Spleen (tissue), 11 donors: ENCODE measurements at regions not wholly inside any gene's neighbourhood (a gene's known extent, or its start where the extent isn't known, plus 50 kb on each side); places are given as distances from the start of the nearest gene placed in this dataset.

Experiments used
- DNase-seq: peaks from one replicate; pipeline ENCODE4 v3.0.0-alpha.2; 2020
- H3K27ac ChIP-seq, 8 donors: fragments of 200-600 bp; sonication (generic) in 7 of 8; 1 replicate in 4 of 8; 2 replicates in 4 of 8; pipeline versions ENCODE4 v1.5.0 to v1.8.0; 2016 to 2021; ENCODE audit warnings: inconsistent platforms in 4 of 8, mild to moderate bottlenecking in 4 of 8, moderate library complexity in 1 of 8
- H3K27me3 ChIP-seq, 7 donors: fragments of 200-600 bp; sonication (generic) in 6 of 7; replicated peaks in 1 of 7; 1 replicate in 4 of 7; 2 replicates in 3 of 7; pipeline versions ENCODE4 v1.5.0 to v1.8.0; 2016 to 2021; ENCODE audit warnings: inconsistent platforms in 3 of 7, mild to moderate bottlenecking in 1 of 7
- H3K36me3 ChIP-seq, 6 donors: fragments of 200-600 bp; sonication (generic) in 5 of 6; 1 replicate in 4 of 6; 2 replicates in 2 of 6; pipeline versions ENCODE4 v1.5.0 to v1.8.0; 2016 to 2021; ENCODE audit warnings: inconsistent platforms in 2 of 6
- H3K4me1 ChIP-seq, 6 donors: fragments of 200-600 bp; sonication (generic) in 5 of 6; 1 replicate in 3 of 6; 2 replicates in 3 of 6; pipeline versions ENCODE4 v1.5.0 to v1.8.0; 2016 to 2021; ENCODE audit warnings: inconsistent platforms in 3 of 6
- H3K4me3 ChIP-seq, 8 donors: fragments of 200-600 bp; sonication (generic) in 7 of 8; 1 replicate in 4 of 8; 2 replicates in 4 of 8; pipeline versions ENCODE4 v1.5.0 to v1.8.0; 2016 to 2021; ENCODE audit warnings: inconsistent platforms in 4 of 8, mild to moderate bottlenecking in 4 of 8, moderate library complexity in 2 of 8
- H3K9me3 ChIP-seq, 8 donors: fragments of 200-600 bp; sonication (generic) in 7 of 8; 1 replicate in 4 of 8; 2 replicates in 4 of 8; pipeline versions ENCODE4 v1.5.0 to v1.8.0; 2016 to 2021; ENCODE audit warnings: inconsistent platforms in 4 of 8
- CTCF ChIP-seq, 11 experiments: fragments of 200-600 bp in 7 of 11; fragments of 450-650 bp in 4 of 11; sonication (generic) in 4 of 11; IDR thresholded peaks in 8 of 11; conservative IDR thresholded peaks in 3 of 11; 1 replicate in 7 of 11; 2 replicates in 4 of 11; pipeline versions ENCODE4 v1.4.0 to v1.8.0; 2016 to 2021; ENCODE audit warnings: antibody characterized with exemption in 11 of 11, inconsistent platforms in 4 of 11, mild to moderate bottlenecking in 1 of 11
- POLR2A ChIP-seq, 3 donors: fragments of 450-650 bp; IDR thresholded peaks; one replicate each; pipeline ENCODE4 v1.5.1; 2017; ENCODE audit warnings: antibody characterized with exemption in 3 of 3, mild to moderate bottlenecking in 1 of 3
- POLR2AphosphoS5 ChIP-seq, 3 donors: sonication (generic); formaldehyde crosslinking; IDR thresholded peaks; one replicate each; pipeline ENCODE4 v1.5.1; 2017; ENCODE audit warnings: antibody characterized with exemption in 3 of 3
- WGBS, 5 donors: extraction: QIAGEN DNeasy Blood & Tissue Kit in 3 of 5; methylation state at CpG; one replicate each; pipeline versions ENCODE4 v1.1.5 to v1.1.7; 2013 to 2018; 5-methylcytosine and 5-hydroxymethylcytosine counted together
- intact Hi-C: fragments of 100-400 bp; cut with DNase I; formaldehyde crosslinking; loops from one replicate; pipeline ENCODE4 v1.15.0; 2023; ENCODE audit warnings: low total_unique reads
- donor health status: healthy with polysubstance abuse.
- donor health status: DM: no; HTN: no; CAD: no; lungs with moderate emphysema.
- donor health status: DM: no; HTN: no; CAD: no.
- donor health status: Bipolar disorder and iron deficiency.
- donor health status: healthy.
- donor health status: DM: no; HTN: no; CAD: no.
- donor health status: DM: yes; HTN: yes; CAD: no.

GRCh38 chr2:155645791-155646190, 686.7 kb downstream of the NR4A2 start:
- H3K36me3 ChIP-seq = no peaks in the 10 kb centered on the region
- TF ChIP-seq POLR2A (IDR thresholded peaks at IDR 0.05) (no peak), POLR2AphosphoS5 (IDR thresholded peaks at IDR 0.05) (no peak), CTCF (IDR thresholded peaks at IDR 0.05 in 8 of 11, conservative IDR thresholded peaks at IDR 0.05 in 3 of 11) (no peak)
- H3K27me3 ChIP-seq = no peaks in the 10 kb centered on the region
- H3K9me3 ChIP-seq = no peaks in the 10 kb centered on the region
- DNase-seq = no peak
- no peaks in the 10 kb centered on the region for H3K4me1 ChIP-seq
- H3K4me3 ChIP-seq = no peak overlapping the region
- intact Hi-C loops = no loop called here
- no peak overlapping the region for H3K27ac ChIP-seq

GRCh38 chr2:155643056-155643775, 689.3 kb downstream of the NR4A2 start:
- no peak for DNase-seq
- Histone ChIP-seq H3K27me3 (no peaks in the 10 kb centered on the region), H3K4me3 (no peak overlapping the region), H3K27ac (no peak overlapping the region), H3K4me1 (no peaks in the 10 kb centered on the region), H3K36me3 (no peaks in the 10 kb centered on the region), H3K9me3 (no peaks in the 10 kb centered on the region)
- 56 to 63% (median 58%) methylated on average over 2 of the region's 2 CpGs for WGBS, 5 donors
- TF ChIP-seq CTCF (IDR thresholded peaks at IDR 0.05 in 8 of 11, conservative IDR thresholded peaks at IDR 0.05 in 3 of 11) = no peak
- TF ChIP-seq POLR2AphosphoS5 (IDR thresholded peaks at IDR 0.05) = no peak
- no peak for TF ChIP-seq POLR2A (IDR thresholded peaks at IDR 0.05)
- intact Hi-C loops = no loop called here

- no peak for TF ChIP-seq CTCF (IDR thresholded peaks at IDR 0.05 in 8 of 11, conservative IDR thresholded peaks at IDR 0.05 in 3 of 11)
- no peak for TF ChIP-seq POLR2AphosphoS5 (IDR thresholded peaks at IDR 0.05)
- TF ChIP-seq POLR2A (IDR thresholded peaks at IDR 0.05) = no peak
- intact Hi-C loops = no loop called here
- DNase-seq = no peak
Measured at GRCh38 chr2:155633887-155634570, 698.5 kb downstream of the NR4A2 start.

GRCh38 chr2:155633060-155633839, 699.3 kb downstream of the NR4A2 start:
- TF ChIP-seq POLR2A (IDR thresholded peaks at IDR 0.05) = no peak
- 52 to 71% (median 65%) methylated on average over 4 of the region's 4 CpGs for WGBS, 5 donors

More at GRCh38 chr2:155633887-155634570, 698.5 kb downstream of the NR4A2 start:
- Histone ChIP-seq H3K9me3 (no peaks in the 10 kb centered on the region), H3K27ac (no peak overlapping the region), H3K36me3 (no peaks in the 10 kb centered on the region), H3K27me3 (no peaks in the 10 kb centered on the region), H3K4me1 (peaks cover 0 to 12% (median 0%) of the 10 kb centered on the region in 6 donors), H3K4me3 (no peak overlapping the region)
- 43 to 56% (median 47%) methylated on average over 4 of the region's 4 CpGs for WGBS, 5 donors

More at GRCh38 chr2:155633060-155633839, 699.3 kb downstream of the NR4A2 start:
- H3K27me3 ChIP-seq = no peaks in the 10 kb centered on the region
- H3K36me3 ChIP-seq = no peaks in the 10 kb centered on the region
- no peak for DNase-seq
- no peak overlapping the region for H3K4me3 ChIP-seq
- no peaks in the 10 kb centered on the region for H3K9me3 ChIP-seq
- peaks cover 0 to 12% (median 0%) of the 10 kb centered on the region in 6 donors for H3K4me1 ChIP-seq
- intact Hi-C loops = no loop called here
- no peak overlapping the region for H3K27ac ChIP-seq
